ENCODE measurements at regions not wholly inside any gene's neighbourhood (a gene's known extent, or its start where the extent isn't known, plus 50 kb on each side); places are given as distances from the start of the nearest gene placed in this dataset.

DNA sequence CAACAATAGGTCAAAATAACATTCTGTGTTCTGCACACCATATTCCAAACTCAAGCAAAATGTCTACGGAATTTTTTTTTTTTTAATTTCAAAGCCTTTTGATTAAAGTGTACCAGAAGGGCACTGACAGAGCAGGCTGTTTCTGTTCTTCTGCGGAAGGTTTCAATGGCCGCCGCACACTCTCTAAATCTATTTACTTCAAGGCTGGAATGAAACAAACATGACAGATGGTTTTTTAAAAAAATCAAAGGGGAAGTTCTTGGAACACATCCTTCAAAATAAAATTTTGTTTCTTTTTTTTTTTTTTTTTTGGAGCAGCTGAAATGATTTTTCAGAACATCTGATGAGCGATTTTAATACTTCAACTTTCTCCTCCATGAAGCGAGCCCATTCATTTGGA lies 259.1 kb downstream of the TXNL1 start:
- 69% methylated on average over 6 of the region's 6 CpGs for WGBS (ENCODE audit: insufficient coverage, insufficient replicate concordance, low lambda C conversion rate, missing lambda C conversion rate)
- H3K36me3 ChIP-seq (ENCODE audit: control insufficient read depth in 2 of 2, insufficient read depth in 2 of 2, low read length in 1 of 2): no peaks in the 10 kb centered on the region
- H3K4me2 ChIP-seq (ENCODE audit: control insufficient read depth, insufficient read depth): no peak overlapping the region
- H3K4me3 ChIP-seq: no peak overlapping the region
- in situ Hi-C loops (cut with MboI) (no loop called here), intact Hi-C loops (cut with micrococcal nuclease; ENCODE audit: unreplicated experiment) (no loop called here)
- no peaks in the 10 kb centered on the region for H3K79me2 ChIP-seq (ENCODE audit: control insufficient read depth, insufficient read depth, low read length)
- no peak for DNase-seq (ENCODE audit: low read depth, low spot score)
- H3K27ac ChIP-seq (ENCODE audit: control insufficient read depth, insufficient read depth): no peak overlapping the region
- H3K9ac ChIP-seq (ENCODE audit: control insufficient read depth, insufficient read depth, low read length): no peak overlapping the region
- POLR2A ChIA-PET: interaction anchor here (0.5 to 0.6 kb wide), 3 partner anchors 178 to 1057 kb away, joined by 3 to 5 read pairs (median 3); no protein-coding TSS in a partner anchor
- FAIRE-seq: no peak
- H2AFZ ChIP-seq (ENCODE audit: control insufficient read depth, low read depth, low read length): no peak overlapping the region
- RAD21 ChIA-PET (ENCODE audit: unreplicated experiment): interaction anchor here (0.6 to 1.3 kb wide), 2 partner anchors 21 to 924 kb away, joined by 3 to 5 read pairs; no protein-coding TSS in a partner anchor
- no peaks in the 10 kb centered on the region for H3K4me1 ChIP-seq (ENCODE audit: control insufficient read depth, insufficient read depth, low read length)
- CTCF ChIA-PET: interaction anchor here (1.0 kb wide), 1 partner anchor 8 kb away, joined by 3 read pairs; no protein-coding TSS in a partner anchor
- no peaks in the 10 kb centered on the region for H3K27me3 ChIP-seq (replicated peaks in 1 of 2; ENCODE audit: control insufficient read depth in 2 of 2, insufficient read depth in 2 of 2, low read length in 1 of 2)
- no peaks in the 10 kb centered on the region for H3K9me3 ChIP-seq (replicated peaks; ENCODE audit: control insufficient read depth, insufficient read depth, low read length)
- no TSS peak for BruUV-seq (replicated peaks)
- SMC1A ChIA-PET (ENCODE audit: uncharacterized antibody, unreplicated experiment): interaction anchor here (0.6 to 1.4 kb wide), 3 partner anchors 8 to 1055 kb away, joined by 3 to 5 read pairs (median 4); no protein-coding TSS in a partner anchor
- H4K20me1 ChIP-seq (ENCODE audit: control insufficient read depth, insufficient read depth): no peaks in the 10 kb centered on the region
- no peak for ATAC-seq
- TF ChIP-seq, protein P1, sequence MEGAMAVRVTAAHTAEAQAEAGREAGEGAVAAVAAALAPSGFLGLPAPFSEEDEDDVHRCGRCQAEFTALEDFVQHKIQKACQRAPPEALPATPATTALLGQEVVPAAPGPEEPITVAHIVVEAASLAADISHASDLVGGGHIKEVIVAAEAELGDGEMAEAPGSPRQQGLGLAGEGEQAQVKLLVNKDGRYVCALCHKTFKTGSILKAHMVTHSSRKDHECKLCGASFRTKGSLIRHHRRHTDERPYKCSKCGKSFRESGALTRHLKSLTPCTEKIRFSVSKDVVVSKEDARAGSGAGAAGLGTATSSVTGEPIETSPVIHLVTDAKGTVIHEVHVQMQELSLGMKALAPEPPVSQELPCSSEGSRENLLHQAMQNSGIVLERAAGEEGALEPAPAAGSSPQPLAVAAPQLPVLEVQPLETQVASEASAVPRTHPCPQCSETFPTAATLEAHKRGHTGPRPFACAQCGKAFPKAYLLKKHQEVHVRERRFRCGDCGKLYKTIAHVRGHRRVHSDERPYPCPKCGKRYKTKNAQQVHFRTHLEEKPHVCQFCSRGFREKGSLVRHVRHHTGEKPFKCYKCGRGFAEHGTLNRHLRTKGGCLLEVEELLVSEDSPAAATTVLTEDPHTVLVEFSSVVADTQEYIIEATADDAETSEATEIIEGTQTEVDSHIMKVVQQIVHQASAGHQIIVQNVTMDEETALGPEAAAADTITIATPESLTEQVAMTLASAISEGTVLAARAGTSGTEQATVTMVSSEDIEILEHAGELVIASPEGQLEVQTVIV (IDR thresholded peaks at IDR 0.05; ENCODE audit: borderline replicate concordance, partially characterized antibody): no peak
- TF ChIP-seq NR2C2 (IDR thresholded peaks at IDR 0.05; ENCODE audit: borderline replicate concordance, control insufficient read depth, insufficient read length, low read depth) (no peak), POU2F2 (IDR thresholded peaks at IDR 0.05; ENCODE audit: borderline replicate concordance, low read depth, low read length) (no peak), TCF3 (IDR thresholded peaks at IDR 0.05; ENCODE audit: borderline replicate concordance, insufficient read depth, low read depth, low read length) (no peak), POLR2AphosphoS2 (IDR thresholded peaks at IDR 0.05; ENCODE audit: low read depth, low read length) (no peak), ZSCAN29 (IDR thresholded peaks at IDR 0.05) (no peak), LARP7 (IDR thresholded peaks at IDR 0.05) (no peak), BACH1 (IDR thresholded peaks at IDR 0.05; ENCODE audit: borderline replicate concordance) (no peak), ZZZ3 (IDR thresholded peaks at IDR 0.05; ENCODE audit: control insufficient read depth, insufficient read length, low read depth) (no peak)
- TF ChIP-seq, protein P2, sequence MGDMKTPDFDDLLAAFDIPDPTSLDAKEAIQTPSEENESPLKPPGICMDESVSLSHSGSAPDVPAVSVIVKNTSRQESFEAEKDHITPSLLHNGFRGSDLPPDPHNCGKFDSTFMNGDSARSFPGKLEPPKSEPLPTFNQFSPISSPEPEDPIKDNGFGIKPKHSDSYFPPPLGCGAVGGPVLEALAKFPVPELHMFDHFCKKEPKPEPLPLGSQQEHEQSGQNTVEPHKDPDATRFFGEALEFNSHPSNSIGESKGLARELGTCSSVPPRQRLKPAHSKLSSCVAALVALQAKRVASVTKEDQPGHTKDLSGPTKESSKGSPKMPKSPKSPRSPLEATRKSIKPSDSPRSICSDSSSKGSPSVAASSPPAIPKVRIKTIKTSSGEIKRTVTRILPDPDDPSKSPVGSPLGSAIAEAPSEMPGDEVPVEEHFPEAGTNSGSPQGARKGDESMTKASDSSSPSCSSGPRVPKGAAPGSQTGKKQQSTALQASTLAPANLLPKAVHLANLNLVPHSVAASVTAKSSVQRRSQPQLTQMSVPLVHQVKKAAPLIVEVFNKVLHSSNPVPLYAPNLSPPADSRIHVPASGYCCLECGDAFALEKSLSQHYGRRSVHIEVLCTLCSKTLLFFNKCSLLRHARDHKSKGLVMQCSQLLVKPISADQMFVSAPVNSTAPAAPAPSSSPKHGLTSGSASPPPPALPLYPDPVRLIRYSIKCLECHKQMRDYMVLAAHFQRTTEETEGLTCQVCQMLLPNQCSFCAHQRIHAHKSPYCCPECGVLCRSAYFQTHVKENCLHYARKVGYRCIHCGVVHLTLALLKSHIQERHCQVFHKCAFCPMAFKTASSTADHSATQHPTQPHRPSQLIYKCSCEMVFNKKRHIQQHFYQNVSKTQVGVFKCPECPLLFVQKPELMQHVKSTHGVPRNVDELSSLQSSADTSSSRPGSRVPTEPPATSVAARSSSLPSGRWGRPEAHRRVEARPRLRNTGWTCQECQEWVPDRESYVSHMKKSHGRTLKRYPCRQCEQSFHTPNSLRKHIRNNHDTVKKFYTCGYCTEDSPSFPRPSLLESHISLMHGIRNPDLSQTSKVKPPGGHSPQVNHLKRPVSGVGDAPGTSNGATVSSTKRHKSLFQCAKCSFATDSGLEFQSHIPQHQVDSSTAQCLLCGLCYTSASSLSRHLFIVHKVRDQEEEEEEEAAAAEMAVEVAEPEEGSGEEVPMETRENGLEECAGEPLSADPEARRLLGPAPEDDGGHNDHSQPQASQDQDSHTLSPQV (IDR thresholded peaks at IDR 0.05): no peak
- TF ChIP-seq, protein P3, sequence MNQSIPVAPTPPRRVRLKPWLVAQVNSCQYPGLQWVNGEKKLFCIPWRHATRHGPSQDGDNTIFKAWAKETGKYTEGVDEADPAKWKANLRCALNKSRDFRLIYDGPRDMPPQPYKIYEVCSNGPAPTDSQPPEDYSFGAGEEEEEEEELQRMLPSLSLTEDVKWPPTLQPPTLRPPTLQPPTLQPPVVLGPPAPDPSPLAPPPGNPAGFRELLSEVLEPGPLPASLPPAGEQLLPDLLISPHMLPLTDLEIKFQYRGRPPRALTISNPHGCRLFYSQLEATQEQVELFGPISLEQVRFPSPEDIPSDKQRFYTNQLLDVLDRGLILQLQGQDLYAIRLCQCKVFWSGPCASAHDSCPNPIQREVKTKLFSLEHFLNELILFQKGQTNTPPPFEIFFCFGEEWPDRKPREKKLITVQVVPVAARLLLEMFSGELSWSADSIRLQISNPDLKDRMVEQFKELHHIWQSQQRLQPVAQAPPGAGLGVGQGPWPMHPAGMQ (IDR thresholded peaks at IDR 0.05; ENCODE audit: borderline replicate concordance): no peak
- TF ChIP-seq, protein P4, sequence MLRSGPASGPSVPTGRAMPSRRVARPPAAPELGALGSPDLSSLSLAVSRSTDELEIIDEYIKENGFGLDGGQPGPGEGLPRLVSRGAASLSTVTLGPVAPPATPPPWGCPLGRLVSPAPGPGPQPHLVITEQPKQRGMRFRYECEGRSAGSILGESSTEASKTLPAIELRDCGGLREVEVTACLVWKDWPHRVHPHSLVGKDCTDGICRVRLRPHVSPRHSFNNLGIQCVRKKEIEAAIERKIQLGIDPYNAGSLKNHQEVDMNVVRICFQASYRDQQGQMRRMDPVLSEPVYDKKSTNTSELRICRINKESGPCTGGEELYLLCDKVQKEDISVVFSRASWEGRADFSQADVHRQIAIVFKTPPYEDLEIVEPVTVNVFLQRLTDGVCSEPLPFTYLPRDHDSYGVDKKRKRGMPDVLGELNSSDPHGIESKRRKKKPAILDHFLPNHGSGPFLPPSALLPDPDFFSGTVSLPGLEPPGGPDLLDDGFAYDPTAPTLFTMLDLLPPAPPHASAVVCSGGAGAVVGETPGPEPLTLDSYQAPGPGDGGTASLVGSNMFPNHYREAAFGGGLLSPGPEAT (IDR thresholded peaks at IDR 0.05; ENCODE audit: low read depth): no peak
- TF ChIP-seq, protein P5, sequence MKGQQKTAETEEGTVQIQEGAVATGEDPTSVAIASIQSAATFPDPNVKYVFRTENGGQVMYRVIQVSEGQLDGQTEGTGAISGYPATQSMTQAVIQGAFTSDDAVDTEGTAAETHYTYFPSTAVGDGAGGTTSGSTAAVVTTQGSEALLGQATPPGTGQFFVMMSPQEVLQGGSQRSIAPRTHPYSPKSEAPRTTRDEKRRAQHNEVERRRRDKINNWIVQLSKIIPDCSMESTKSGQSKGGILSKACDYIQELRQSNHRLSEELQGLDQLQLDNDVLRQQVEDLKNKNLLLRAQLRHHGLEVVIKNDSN (IDR thresholded peaks at IDR 0.05; ENCODE audit: borderline replicate concordance, extremely low read length, insufficient read depth, low read depth, low read length): no peak
